CD14-positive monocyte (primary cell): ENCODE measurements at regions not wholly inside any gene's neighbourhood (a gene's known extent, or its start where the extent isn't known, plus 50 kb on each side); places are given as distances from the start of the nearest gene placed in this dataset.
A peak's percentile ranks its signal among the peaks of the same experiment; 100 is the strongest.

Source experiments
- DNase-seq, 3 donors: peaks; one replicate each; pipeline ENCODE4 v3.0.0-alpha.2; 2011 to 2022
- H2AFZ ChIP-seq: 2 replicates; pipeline ENCODE4 v1.6.0; 2012; ENCODE audit warnings: mild to moderate bottlenecking, low read depth, low read length, inconsistent platforms; ENCODE audit not compliant: insufficient read depth, poor library complexity, severe bottlenecking
- H3K27ac ChIP-seq, 2 donors: 1 replicate in 1 of 2; 2 replicates in 1 of 2; pipeline ENCODE4 v1.5.1; 2012 to 2013; ENCODE audit warnings: low read length in 2 of 2, control low read depth in 1 of 2, inconsistent platforms in 1 of 2, low read depth in 1 of 2, mild to moderate bottlenecking in 1 of 2
- H3K27me3 ChIP-seq, 2 donors: one replicate each; pipeline versions ENCODE4 v1.6.0 to v1.6.1; 2011 to 2013; ENCODE audit warnings: low read length in 2 of 2; ENCODE audit not compliant: control insufficient read depth in 2 of 2, insufficient read depth in 2 of 2
- H3K36me3 ChIP-seq, 2 donors: replicated peaks in 1 of 2; 1 replicate in 1 of 2; 2 replicates in 1 of 2; pipeline versions ENCODE4 v1.5.1 to v1.6.1; 2012 to 2013; ENCODE audit warnings: low read length in 2 of 2, control low read depth in 1 of 2, inconsistent platforms in 1 of 2, mild to moderate bottlenecking in 1 of 2; ENCODE audit not compliant: insufficient read depth in 2 of 2, control insufficient read depth in 1 of 2
- H3K4me1 ChIP-seq, 2 donors: 1 replicate in 1 of 2; 2 replicates in 1 of 2; pipeline versions ENCODE4 v1.5.1 to v1.6.1; 2012 to 2013; ENCODE audit warnings: low read length in 2 of 2, control low read depth in 1 of 2, inconsistent platforms in 1 of 2, mild to moderate bottlenecking in 1 of 2, moderate library complexity in 1 of 2; ENCODE audit not compliant: insufficient read depth in 2 of 2, control insufficient read depth in 1 of 2
- H3K4me2 ChIP-seq: replicated peaks from 2 replicates; pipeline ENCODE3; 2012; ENCODE audit warnings: low read length, moderate library complexity, mild to moderate bottlenecking; ENCODE audit not compliant: poor library complexity, severe bottlenecking; ENCODE audit errors: extremely low read depth
- H3K4me3 ChIP-seq, 3 experiments: fragments of 200-600 bp in 1 of 3; sonication (generic) in 1 of 3; replicated peaks in 1 of 3; 1 replicate in 2 of 3; 2 replicates in 1 of 3; pipeline ENCODE4 v1.5.1; 2011 to 2013; ENCODE audit warnings: low read length in 3 of 3, mild to moderate bottlenecking in 3 of 3, control low read depth in 2 of 3, low read depth in 2 of 3, inconsistent platforms in 1 of 3, moderate library complexity in 1 of 3
- H3K79me2 ChIP-seq: 2 replicates; pipeline ENCODE4 v1.6.0; 2012; ENCODE audit warnings: mild to moderate bottlenecking, control low read depth, inconsistent platforms, low read length, moderate library complexity; ENCODE audit not compliant: insufficient read depth
- H3K9ac ChIP-seq: 2 replicates; pipeline ENCODE4 v1.6.0; 2017; ENCODE audit warnings: low read length, mild to moderate bottlenecking; ENCODE audit not compliant: insufficient read depth, poor library complexity, severe bottlenecking
- H3K9me3 ChIP-seq, 2 donors: replicated peaks in 1 of 2; 1 replicate in 1 of 2; 2 replicates in 1 of 2; pipeline versions ENCODE4 v1.5.1 to v1.6.1; 2012 to 2013; ENCODE audit warnings: low read length in 2 of 2, control low read depth in 1 of 2; ENCODE audit not compliant: control insufficient read depth in 1 of 2, insufficient read depth in 1 of 2
- H4K20me1 ChIP-seq: 2 replicates; pipeline ENCODE4 v1.6.0; 2012; ENCODE audit warnings: mild to moderate bottlenecking, low read length, control low read depth, moderate library complexity; ENCODE audit not compliant: insufficient read depth
- H3K27ac Mint-ChIP-seq, 7 donors: one replicate each; pipeline ENCODE4 v1.8.0; 2020; ENCODE audit warnings: mild to moderate bottlenecking in 7 of 7, mixed read lengths in 7 of 7, moderate library complexity in 6 of 7, inconsistent platforms in 2 of 7
- H3K27me3 Mint-ChIP-seq, 3 donors: one replicate each; pipeline ENCODE4 v1.8.0; 2021 to 2022; ENCODE audit warnings: low read depth in 3 of 3, mild to moderate bottlenecking in 3 of 3, mixed read lengths in 3 of 3, moderate library complexity in 3 of 3, inconsistent platforms in 1 of 3
- H3K36me3 Mint-ChIP-seq, 2 donors: one replicate each; pipeline ENCODE4 v1.8.0; 2020; ENCODE audit warnings: mixed read lengths in 2 of 2, inconsistent platforms in 1 of 2, mild to moderate bottlenecking in 1 of 2
- H3K4me1 Mint-ChIP-seq: one replicate; pipeline ENCODE4 v1.8.0; 2020; ENCODE audit warnings: mild to moderate bottlenecking, mixed read lengths
- H3K4me3 Mint-ChIP-seq, 2 donors: one replicate each; pipeline ENCODE4 v1.8.0; 2020; ENCODE audit warnings: mild to moderate bottlenecking in 2 of 2, mixed read lengths in 2 of 2, moderate library complexity in 1 of 2
- H3K9me3 Mint-ChIP-seq, 7 donors: one replicate each; pipeline ENCODE4 v1.8.0; 2020 to 2022; ENCODE audit warnings: mixed read lengths in 7 of 7, mild to moderate bottlenecking in 6 of 7, moderate library complexity in 6 of 7, inconsistent platforms in 2 of 7
- WGBS: methylation state at CpG from one replicate; pipeline ENCODE4 v1.1.5; 2013; ENCODE audit warnings: missing lambda C conversion rate; ENCODE audit not compliant: insufficient coverage; 5-methylcytosine and 5-hydroxymethylcytosine counted together
- intact Hi-C, 2 donors: fragments of 100-400 bp; cut with micrococcal nuclease; formaldehyde crosslinking; loops; one replicate each; pipeline versions ENCODE4 v1.15.0 to v1.15.1; 2023
- TF ChIP-seq, protein P1 (sequence below): fragments of 200-600 bp; IDR thresholded peaks from one replicate; pipeline ENCODE4 v1.8.0; 2022; ENCODE audit warnings: antibody characterized with exemption, mild to moderate bottlenecking

DNA sequence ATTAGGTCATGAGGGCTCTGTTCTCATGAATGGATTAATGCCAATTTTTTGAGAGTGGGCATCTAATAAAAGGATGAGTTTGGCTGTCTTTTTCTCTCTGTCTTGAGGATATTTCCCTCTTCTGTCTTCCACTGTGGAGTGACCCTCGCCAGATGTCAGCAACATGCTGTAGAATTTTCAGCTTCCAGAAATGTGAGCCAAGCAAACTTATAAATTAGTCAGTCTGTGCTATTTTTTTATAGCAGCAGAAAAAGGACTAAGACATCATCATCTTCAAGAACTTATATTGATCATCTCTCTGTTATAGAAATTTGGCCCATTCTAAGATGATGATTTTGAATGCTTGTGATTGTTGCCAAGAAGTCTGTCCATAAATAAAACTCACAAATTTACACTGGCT, 431.4 kb downstream of the FGF9 start:
- Histone ChIP-seq H3K4me1 (no peaks in the 10 kb centered on the region), H3K27ac (no peak overlapping the region), H3K79me2 (no peaks in the 10 kb centered on the region), H3K27me3 (no peaks in the 10 kb centered on the region), H3K4me3 (no peak overlapping the region), H2AFZ (no peak overlapping the region), H3K9ac (no peak overlapping the region), H3K4me2 (no peak overlapping the region), H3K9me3 (peaks cover 0 to 14% of the 10 kb centered on the region in 2 donors), H4K20me1 (no peaks in the 10 kb centered on the region), H3K36me3 (no peaks in the 10 kb centered on the region)
- TF ChIP-seq, protein P1, sequence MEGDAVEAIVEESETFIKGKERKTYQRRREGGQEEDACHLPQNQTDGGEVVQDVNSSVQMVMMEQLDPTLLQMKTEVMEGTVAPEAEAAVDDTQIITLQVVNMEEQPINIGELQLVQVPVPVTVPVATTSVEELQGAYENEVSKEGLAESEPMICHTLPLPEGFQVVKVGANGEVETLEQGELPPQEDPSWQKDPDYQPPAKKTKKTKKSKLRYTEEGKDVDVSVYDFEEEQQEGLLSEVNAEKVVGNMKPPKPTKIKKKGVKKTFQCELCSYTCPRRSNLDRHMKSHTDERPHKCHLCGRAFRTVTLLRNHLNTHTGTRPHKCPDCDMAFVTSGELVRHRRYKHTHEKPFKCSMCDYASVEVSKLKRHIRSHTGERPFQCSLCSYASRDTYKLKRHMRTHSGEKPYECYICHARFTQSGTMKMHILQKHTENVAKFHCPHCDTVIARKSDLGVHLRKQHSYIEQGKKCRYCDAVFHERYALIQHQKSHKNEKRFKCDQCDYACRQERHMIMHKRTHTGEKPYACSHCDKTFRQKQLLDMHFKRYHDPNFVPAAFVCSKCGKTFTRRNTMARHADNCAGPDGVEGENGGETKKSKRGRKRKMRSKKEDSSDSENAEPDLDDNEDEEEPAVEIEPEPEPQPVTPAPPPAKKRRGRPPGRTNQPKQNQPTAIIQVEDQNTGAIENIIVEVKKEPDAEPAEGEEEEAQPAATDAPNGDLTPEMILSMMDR, result no peak
- H3K27me3 Mint-ChIP-seq, result peaks cover 0 to 3% (median 1%) of the 10 kb centered on the region in 3 donors
- no peaks in the 10 kb centered on the region for H3K4me1 Mint-ChIP-seq
- no peak for DNase-seq
- H3K27ac Mint-ChIP-seq, result no peak overlapping the region
- no peak overlapping the region for H3K4me3 Mint-ChIP-seq
- WGBS, result no CpG with 5 or more reads among the region's 1 CpG
- peaks cover 2 to 22% (median 8%) of the 10 kb centered on the region in 7 donors for H3K9me3 Mint-ChIP-seq
- H3K36me3 Mint-ChIP-seq, result no peaks in the 10 kb centered on the region
- intact Hi-C loops, result no loop called here

DNA sequence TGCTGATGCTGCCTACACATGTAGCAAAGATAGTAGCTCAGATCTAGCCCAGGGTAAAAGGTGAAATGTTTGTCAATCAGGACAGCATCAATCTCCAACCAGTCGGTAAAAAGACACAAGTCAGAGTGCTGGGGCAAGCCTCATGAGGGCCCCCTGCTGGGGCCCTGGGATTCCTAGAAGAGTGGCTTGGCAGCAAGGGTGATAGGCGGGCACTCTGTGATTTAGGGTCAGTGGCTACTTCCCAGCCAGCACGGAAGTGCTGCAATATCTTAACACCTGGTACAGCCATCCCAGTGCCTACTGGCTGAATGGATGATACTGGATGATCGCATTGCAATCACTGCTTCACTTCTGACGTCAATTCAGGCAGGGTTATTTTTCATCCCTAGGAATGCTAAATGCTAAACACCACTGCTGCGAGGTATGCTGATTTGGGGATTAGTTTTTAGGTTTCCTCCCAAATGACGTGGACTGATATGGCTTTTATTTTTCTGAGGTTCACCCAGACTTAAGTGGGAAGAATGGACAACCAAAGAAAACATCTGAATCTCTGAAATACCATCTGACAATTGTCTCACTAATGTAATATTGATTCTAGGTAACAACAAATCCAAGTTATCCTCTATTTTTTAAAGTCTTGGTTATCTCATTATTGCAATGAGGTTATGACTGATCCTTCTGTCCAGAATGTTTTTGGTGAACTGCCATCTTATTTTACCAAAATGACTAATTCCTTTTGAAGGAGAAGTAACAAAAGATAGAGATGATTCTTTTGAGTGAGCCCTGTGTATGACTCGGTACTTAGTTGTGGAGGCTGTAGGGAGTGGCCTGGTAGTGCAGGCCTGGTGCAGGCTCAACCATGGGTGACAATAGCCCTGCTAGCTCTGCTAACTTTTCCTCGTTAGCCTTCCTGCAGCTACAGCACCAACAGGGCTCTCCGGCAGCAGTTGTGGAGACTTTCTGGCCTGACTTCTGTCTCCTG, 432.5 kb downstream of the FGF9 start:
- Histone ChIP-seq H3K9ac (no peak overlapping the region), H3K36me3 (no peaks in the 10 kb centered on the region), H3K27ac (no peak overlapping the region), H3K4me2 (no peak overlapping the region), H3K4me3 (no peak overlapping the region), H4K20me1 (no peaks in the 10 kb centered on the region), H2AFZ (no peak overlapping the region), H3K4me1 (no peaks in the 10 kb centered on the region), H3K79me2 (no peaks in the 10 kb centered on the region), H3K9me3 (peaks cover 0 to 9% of the 10 kb centered on the region in 2 donors), H3K27me3 (no peaks in the 10 kb centered on the region)
- Mint-ChIP-seq H3K27me3 (peaks cover 0 to 3% (median 1%) of the 10 kb centered on the region in 3 donors), H3K4me1 (no peaks in the 10 kb centered on the region), H3K9me3 (peaks cover 2 to 20% (median 8%) of the 10 kb centered on the region in 7 donors), H3K27ac (no peak overlapping the region), H3K4me3 (no peak overlapping the region), H3K36me3 (no peaks in the 10 kb centered on the region)
- TF ChIP-seq, protein P1, result no peak
- intact Hi-C loops, result no loop called here
- peak in 1 of 3 donors; percentile 17 for DNase-seq
- WGBS, result 81% methylated on average over 8 of the region's 10 CpGs
